ENCODE measurements at regions not wholly inside any gene's neighbourhood (a gene's known extent, or its start where the extent isn't known, plus 50 kb on each side); places are given as distances from the start of the nearest gene placed in this dataset.

DNA sequence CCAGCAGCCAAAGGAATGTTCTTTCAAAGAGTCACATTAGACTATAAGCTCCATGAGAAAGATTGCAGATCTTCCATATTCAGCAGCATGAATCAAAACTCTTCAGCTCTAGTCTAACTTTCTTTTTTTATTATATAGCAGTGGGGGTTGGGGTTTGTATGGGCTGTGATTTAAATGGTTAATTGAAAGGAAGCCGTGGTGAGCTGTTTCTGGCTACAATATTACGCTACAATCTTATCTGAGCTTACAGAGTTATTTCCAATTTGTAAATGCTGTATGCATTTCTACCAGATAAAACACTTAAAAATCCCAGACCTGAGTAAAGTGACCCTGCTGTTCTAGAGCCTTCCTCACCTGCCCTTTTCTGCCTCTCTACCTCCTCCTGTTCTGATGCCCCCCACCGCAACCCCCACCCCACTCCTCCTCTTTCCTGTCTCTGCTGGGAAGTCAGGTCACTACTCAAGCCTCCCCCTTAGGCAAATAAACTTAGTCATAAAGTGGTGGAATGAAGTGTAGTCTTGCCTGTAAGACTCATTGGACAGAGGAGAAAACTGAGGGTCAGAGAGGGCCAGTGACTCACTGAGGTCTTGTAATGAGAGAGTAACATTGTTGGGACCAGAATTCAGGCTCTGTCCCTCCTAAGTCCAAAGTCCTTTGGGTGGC, 1089.5 kb downstream of the BCL11B start:
- DNase-seq = peak; percentile 49

DNA sequence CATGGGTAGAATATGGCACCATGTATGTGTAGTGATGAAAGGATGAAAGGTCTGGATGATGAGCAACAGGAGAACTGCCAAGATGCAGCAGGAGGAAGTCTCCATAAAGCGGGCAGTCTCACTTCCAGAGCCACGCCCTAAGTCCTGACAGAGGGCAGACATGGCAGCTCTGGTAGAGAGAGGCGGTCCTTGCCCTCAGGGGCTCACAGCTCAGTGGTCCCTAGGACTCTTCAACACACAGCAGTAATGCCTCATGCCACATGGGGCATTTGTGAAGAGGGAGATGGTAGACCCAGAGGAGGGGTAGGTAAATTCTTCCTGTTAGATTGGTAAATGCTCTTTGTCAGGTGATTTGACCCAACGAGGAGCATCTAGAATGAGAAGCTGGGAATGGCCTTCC, 1088.4 kb downstream of the BCL11B start:
- DNase-seq = no peak

DNA sequence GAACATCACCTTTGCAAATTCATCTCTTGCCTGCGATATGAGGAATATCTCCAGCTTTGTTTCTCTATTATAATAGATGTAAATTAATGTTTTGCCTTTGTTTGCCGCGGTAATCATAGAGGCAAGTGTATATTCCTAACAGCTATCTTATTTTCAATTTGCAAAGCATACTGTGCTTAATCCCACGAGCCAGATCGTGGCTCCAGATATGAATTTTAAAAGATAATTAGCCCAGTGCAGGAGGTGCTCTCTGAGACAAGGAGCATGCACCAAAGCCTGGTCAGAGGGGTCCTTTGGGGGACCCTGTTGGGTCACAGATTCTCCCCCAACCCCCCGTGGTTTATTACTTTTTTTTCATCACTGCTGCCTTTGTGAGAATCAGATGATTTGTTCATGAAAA, 1087.5 kb downstream of the BCL11B start:
- DNase-seq = no peak

DNA sequence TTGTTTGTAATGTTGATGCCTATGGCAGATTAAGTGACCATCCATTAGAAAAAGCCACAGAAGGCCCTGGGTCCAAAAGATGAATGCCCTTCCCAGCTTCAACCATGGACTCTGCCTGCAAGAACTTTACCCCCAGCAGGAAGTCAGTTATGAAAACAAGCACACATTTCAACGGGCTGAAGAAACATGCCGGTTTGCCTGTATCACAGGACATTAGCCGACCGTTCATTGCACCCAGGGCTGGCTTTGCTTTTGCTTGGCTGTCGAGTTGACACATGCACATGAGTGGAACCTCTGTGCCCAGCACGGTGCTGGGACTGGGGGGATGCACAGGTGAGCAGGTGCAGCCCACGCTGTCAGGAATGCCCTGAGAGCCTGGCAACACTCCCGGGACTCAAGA, 1087.0 kb downstream of the BCL11B start:
- DNase-seq = no peak

DNA sequence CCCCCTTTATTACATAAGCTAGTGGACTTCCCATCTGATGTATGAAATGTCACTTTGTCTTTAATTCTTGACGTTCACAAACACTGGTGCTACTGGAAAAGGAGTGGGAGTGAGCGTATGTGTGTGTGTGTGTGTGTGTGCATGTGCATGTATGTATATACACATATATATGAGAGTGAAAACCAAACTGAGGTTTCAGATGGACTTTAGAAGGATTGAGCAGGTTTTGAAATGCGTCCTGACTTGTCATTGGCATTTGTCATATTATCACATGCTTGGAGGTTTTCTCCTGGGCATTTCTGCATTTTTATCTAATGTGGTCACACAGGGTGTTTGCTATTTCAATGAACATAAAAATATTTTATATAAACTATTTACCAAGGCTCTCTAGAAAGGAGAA, 1085.9 kb downstream of the BCL11B start:
- no peak for DNase-seq

DNA sequence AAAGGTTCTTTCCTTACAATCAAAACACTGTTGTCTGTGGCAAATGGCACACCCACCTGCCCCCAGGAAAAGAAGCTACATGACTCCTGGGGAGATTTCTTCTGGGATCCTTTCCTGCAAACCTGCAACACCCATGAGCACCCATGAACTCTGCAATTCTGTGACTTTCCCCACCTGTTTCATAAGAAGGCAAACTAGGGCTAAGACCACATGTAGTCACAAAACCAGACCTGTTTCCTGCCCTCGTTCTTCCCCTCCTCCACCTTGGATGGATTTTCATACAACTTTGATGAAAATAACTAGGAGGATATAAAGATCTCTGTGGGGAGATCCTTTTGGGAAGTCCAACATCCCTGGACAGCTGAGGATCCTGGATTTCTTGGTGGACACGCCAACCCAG, 1084.7 kb downstream of the BCL11B start:
- peak; percentile 70 for DNase-seq

DNA sequence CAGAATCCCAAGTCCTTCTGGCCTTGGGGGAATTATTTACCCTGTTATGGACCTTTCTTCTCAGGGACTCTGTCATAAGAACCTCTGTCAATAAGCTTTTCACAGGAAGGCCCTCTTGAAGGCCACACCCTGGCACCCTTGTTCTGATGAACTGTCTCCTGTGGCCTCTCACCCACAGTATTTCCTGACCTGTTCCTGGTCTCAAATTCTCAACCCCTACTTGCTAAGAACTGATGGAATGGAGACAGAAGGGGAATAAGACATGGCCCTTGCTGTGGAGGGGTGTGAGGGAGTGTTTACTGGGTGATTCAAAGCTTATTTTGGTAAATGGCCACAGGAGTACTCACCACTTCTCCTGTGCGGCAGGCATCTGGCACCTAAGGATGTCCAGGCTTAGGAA, 1082.9 kb downstream of the BCL11B start:
- peak; percentile 92 for DNase-seq

DNA sequence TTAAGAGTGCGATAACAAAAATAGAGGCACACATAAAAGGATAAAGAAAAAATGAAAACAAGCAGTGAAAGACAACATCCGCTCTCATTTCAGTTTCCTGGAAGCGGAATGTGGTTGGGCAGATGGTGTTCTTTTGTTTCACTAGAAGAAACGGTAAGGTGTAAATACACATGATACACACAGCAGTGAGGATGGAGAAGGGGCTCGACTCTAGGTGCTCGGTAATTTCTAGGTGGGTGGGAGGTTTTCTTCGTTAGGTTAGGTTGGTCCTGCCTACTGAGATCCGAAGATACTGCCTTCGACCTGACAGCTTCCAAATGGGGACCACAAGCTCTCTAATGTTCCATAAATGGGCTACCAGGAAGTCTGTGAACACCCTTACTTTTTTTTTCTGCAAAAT, 1082.5 kb downstream of the BCL11B start:
- peak; percentile 95 for DNase-seq

DNA sequence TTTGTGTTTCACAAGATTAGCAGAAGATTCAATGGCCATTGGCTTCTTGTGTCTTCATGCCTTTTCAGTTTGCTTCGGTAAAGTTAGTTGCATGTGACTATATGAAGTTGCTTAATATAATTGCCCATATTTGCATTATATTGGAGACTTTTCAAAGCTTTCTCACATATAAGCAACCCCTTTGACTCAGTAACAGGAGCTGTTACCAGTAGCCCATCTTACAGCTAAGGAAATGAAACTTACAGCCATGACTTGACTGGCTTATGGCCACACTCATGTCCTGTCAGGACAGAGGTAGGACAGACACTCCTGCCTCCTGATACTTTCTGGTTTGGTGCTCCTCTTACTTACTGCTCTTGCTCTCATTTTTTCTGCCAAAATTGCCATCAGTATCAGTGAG, 1082.1 kb downstream of the BCL11B start:
- no peak for DNase-seq

DNA sequence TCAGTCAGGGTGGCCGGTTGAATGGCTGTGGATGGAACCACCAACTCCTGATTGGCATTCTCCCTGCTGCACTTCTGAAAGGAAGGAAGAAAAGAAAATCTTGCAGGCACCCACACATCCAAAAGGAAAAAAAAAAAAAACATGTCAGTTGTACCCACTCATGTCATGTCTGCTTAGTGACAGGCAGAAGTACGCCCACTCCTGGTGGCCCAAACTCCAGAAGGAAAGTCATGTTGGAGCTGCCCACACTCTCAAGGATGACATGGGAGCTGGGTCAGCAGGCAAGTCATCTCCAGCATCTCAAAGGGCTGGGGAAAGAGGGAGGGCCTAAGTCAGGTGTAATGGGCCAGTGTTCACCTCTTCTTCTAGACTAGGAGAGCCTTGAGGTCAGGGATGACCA, 1079.1 kb downstream of the BCL11B start:
- no peak for DNase-seq

DNA sequence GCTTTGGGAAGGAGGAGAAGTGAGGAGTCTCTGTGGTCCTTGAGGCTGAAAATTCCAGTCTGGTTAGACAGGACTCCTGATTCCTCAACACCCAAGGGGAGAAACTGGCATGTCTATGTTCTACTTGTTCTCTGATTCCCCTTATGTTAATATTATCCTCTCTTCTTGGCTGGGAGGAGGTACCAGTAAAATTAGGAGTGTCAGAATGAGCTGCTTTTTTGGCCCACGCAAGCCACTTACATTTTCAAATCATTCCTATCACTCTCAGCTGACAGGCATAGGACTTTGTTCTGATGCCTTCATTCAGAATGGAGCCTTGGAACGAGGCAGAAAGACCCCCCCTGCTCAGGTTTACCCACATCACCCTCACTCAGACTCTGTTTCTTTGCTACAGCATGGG, 1077.2 kb downstream of the BCL11B start:
- no peak for DNase-seq

DNA sequence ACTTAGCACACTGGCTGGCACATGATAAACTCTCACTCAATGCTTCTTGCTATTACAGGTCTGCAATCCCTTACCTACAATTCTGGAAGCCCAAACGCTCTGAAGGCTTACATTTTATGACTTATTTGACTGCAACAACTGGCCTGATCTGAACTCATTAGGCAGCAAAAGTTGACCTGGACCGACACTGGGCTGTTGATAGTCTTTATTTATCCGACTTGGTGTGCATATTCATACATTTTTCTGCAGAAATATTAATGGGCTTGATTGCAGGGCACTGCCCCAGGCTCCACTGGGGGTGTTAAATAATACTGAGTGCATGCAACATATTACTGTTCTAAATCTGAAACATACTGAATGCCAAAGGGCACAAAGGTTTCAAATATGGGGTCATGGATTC, 1076.7 kb downstream of the BCL11B start:
- no peak for DNase-seq

DNA sequence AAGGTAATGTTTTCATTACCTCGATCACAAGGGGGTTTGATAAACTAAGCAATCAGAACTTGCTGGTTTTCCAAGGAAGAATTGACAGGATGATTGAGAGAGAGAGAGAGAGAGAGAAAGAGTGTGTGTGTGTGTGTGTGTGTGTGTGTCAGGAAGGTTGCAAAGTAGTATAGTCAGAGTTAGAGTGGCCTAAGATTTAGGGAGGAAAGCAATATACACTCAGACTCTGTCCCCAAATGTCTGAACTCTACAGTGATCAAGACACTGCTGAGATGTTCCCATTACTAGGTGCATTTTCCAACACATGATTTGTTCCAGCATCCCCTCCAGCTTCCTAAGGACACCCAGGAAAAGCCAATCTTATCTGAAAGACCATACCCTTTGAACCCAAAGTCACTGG, 1074.1 kb downstream of the BCL11B start:
- no peak for DNase-seq

DNA sequence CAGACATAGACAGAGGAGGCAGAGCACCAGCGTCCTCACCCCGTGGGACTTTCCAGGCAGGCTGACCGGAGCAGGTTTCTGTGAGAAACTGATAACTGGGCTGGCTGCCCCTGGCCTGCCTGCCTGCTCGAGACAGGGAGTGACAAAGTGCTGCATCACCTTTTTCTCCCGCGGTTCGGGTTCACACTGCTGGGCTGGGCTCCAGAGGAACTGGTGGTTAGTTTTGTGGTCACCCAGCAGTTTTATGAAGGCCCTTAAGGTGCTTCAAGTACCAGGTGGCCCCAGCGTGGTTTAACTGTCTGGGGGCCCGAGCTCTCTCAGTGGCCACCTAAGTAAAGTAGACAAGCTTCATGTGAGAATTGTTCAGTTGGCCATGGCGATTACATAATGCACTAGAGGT, 1073.6 kb downstream of the BCL11B start:
- DNase-seq = peak; percentile 81

DNA sequence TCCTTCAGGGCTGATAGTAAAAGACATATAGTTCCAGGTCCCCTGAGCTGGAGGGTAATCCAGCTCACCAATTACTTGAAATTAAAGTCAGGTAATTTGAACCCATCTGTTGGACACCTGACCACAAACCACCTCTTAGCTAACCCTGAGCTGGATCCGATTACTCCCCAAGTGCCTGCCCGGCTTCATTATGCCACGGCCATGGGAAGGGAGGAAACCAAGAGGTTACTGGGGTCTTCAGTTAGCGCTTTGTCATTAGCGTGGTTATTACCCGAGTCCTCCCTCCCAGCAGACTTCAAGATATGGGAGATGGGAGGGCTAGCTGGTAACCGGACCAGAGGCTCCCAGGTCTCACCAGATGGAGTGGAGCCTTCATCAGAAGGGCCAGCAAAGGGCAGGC, 1071.4 kb downstream of the BCL11B start:
- DNase-seq = no peak

DNA sequence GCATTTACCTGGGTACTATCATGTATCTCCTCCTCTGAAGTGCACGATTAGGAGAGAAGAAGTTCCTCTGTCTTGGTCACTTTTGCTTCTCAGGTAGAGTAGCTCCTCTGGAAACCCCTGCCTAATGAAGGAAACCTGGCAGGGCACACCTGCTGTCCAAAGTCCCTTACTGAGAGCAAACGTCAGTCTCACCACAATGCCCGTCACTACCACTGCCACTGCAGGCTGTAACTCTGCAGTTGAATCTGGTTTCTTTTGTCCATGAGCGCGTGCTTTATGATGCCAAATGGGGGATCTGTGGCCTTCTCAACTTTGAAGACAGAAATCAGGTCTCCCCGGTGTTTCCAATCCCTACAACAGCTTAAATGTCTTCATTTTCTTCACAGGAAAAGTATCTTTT, 1068.6 kb downstream of the BCL11B start:
- no peak for DNase-seq

DNA sequence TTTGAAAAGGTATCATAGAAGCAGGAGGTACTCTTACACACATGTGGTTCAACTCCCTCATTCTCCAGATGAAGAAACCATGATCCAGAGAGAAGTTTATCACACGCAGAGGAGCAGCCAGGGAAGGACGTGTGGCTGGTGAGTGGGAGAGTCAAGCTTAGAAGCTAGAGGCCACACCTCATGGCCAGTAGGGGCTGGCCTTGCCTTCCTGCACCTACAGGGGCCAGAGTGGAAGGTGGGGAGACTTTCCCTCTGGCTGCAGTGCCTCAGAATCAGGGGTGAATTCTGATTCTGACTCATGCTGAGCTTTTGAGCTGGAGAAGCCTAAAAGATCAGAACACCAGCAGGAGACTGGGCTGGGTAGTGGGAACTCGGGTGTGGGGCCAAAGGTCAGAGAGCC, 1067.9 kb downstream of the BCL11B start:
- no peak for DNase-seq

DNA sequence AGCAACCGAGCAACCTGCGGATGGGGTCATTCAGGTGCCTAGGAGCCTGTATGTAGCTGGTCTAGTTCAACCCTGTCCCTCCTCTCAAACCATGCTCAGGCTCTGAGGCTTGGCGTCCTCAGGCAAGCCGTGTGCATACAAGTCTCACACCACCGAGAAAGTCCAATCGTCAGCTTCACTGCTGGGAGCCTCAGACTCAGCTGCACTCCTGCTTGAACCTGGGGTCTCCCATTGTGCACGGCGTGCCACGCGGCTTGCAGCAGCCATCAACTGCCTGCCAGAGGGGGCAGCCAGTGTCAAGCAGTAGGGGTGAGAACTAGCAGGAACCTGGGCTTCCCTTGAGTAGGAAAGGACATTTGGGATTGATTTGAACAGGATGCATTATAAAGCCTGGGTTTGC, 1064.6 kb downstream of the BCL11B start:
- DNase-seq = no peak

DNA sequence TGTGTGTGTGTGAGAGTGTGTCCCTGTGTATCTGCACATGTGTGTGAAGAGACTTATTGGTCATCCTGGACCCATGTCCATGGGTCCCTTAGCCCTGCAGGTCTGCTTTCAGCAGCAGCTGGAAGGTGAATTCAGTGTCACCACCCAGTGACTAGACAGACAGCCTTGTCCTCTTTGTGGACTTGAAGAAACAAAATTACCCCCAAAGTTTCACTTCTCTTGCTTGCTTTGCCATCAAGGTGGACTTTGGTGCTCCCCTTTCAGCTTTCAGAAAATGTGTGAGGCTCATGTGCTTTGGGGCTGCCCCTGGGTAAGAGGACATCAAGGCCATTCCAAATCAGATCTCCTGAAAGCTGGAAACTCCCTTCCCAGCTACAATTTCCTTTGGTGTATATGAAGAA, 1063.8 kb downstream of the BCL11B start:
- no peak for DNase-seq

DNA sequence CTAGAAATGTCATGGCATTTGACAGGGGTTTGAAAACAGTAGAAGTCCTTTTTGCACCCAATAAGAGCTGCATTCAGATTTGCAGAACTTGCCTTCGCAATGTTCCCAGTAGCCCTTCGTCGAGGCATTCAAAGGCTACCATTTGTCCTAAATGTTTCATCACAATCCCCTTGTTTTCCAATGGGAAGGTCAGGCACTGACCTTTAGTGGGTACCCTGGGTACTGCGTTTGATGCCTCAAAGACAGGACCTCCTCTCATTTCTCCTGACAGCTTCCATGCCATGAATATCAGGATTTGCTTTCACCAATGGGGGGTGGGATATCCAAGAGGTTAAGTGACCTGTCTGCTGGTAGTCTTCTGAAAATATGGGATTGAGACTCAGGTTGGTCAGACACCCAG, 1063.1 kb downstream of the BCL11B start:
- no peak for DNase-seq

DNA sequence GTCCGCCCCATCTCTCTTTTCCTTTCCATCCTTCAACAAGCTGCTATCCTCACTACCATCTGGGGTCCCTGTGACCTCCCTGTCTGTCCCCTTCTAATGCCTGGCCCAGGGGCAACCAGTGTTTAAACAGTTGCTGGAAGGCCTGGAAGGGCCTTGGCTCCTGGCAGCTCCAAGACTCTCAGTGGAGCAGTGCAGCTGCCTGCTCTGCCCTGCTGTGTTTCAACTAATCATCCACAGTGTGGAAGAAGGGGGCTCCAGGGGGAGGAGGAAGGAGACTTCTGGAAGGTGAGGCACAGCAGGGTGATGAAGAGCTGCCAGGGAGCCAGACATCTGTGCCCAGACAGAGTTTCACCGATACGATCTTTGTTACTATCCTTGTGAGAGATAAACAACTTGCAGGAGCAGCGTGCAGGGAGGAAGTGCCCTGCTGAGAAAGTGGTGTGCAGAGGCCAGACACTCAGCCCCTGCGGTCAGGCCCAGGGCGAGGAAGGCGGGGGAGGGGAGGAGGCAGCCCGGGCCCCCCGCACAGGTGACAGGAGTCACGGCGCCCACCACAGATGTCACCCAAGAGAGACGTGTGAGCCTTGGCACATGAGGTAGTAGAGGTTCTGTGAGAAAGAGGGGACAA, 1061.8 kb downstream of the BCL11B start:
- peak; percentile 80 for DNase-seq

DNA sequence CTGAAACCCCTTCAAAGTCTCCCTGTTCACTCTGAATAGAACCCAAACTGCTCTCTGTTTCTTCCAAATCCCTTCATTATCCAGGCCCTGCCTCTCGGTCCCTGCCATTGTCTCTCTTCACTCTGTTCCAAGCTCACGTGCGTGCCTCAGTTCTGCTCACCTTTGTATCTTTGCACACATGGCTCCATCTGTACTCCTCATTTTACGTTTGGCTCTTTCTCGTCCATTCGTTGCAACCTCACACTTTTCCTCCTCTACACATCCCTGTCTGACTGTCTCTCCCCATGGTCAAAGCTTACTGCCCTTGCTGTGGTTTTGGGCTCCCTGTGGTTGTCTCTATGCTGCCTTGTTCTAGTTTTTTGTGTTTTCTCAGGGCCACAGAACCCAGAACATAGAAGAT, 1054.5 kb downstream of the BCL11B start:
- no peak for DNase-seq

DNA sequence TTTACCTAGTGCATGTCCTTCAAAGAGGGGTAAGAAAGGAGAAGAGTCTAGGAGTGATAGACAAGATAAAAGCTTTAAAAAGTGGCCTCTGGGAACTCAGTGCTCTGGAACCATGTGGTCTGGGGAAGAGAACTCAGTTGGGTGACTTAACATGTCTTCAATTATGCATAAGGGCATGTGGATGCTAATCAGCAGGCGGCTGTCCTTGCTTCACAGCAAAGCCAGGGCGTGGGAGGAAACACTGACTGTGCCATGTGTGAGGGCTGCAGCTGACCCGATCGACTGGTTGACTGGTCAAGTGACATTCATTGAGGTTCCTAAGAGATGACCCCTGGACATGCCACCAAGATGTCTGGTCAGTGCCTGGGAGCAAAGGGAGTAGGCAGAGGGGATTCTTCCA, 1053.8 kb downstream of the BCL11B start:
- no peak for DNase-seq

DNA sequence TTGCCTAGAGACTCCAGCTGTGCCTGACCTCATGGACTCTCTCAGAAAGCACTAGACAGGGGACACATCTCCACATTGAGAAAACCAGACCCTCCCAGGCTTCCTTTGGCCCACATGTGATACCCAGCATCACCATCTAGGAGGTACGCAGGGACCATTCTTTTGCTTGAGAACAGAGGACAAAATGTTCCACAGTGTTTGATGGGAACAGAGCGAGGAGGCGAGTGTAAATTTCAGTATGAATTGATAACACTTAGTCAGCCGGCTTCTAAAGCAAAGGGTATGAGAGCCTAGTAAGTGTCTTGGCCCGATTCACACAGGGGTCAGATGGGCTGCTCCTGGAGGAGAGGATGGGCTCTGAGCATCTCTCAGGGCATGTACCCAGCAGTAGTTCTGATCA, 1052.4 kb downstream of the BCL11B start:
- DNase-seq = no peak

DNA sequence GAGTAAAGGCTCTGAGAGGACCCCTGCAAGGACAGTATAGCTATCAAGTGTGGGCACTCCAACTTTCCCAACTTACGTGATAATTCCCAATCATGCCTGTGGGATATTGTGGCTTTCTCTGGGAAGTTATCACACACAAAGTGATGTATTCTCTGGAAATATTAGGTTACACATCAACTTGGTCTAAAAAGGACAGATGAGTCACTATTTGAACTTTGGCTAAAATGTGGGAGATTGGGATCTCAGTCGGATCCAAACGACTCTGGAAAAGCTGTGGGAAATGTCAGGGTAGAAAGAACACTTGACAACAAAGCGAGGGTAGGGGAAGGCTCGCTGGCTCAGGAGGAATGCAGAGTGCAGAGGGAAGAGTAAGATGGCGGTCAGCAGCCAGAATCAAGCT, 1048.9 kb downstream of the BCL11B start:
- DNase-seq = no peak
